ENCODE measurements at regions not wholly inside any gene's neighbourhood (a gene's known extent, or its start where the extent isn't known, plus 50 kb on each side); places are given as distances from the start of the nearest gene placed in this dataset.

DNA sequence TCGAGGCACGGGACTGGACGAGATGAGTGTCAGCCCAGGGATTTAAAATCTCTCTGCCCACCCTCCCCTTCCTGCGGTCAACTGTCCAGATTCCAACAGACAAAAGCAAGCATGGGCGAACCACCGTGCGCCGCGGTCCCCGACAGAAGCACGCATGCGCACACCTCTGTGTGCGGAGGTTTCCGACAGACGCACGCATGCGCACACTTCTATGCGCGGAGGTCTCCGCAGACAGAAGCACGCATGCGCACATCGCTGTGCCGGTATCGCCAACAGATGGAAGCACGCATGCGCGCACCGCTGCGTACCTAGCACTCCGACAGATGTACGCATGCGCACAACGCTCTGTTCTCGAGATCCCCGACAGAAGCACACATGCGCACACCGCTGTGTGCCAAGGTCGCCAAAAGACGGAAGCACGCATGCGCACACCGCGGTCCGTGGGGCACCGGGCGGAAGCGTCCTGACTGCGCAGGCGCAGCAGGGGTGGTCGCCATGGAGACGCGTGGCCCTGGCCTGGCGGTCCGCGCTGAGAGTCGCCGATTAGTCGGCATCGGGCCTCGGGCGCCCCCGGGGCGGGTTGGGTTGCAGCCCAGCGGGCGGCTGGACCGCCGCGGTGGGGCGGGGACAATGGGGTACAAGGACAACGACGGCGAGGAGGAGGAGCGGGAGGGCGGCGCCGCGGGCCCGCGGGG is 57.4 kb upstream of the RPH3AL start (continued):
- TF ChIP-seq, protein P1, sequence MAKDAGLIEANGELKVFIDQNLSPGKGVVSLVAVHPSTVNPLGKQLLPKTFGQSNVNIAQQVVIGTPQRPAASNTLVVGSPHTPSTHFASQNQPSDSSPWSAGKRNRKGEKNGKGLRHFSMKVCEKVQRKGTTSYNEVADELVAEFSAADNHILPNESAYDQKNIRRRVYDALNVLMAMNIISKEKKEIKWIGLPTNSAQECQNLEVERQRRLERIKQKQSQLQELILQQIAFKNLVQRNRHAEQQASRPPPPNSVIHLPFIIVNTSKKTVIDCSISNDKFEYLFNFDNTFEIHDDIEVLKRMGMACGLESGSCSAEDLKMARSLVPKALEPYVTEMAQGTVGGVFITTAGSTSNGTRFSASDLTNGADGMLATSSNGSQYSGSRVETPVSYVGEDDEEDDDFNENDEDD (CRISPR knock-in tag; IDR thresholded peaks at IDR 0.05; ENCODE audit: borderline replicate concordance), result peak; percentile 48; the same call in 1 of the 2 replicates
- TF ChIP-seq, protein P2, sequence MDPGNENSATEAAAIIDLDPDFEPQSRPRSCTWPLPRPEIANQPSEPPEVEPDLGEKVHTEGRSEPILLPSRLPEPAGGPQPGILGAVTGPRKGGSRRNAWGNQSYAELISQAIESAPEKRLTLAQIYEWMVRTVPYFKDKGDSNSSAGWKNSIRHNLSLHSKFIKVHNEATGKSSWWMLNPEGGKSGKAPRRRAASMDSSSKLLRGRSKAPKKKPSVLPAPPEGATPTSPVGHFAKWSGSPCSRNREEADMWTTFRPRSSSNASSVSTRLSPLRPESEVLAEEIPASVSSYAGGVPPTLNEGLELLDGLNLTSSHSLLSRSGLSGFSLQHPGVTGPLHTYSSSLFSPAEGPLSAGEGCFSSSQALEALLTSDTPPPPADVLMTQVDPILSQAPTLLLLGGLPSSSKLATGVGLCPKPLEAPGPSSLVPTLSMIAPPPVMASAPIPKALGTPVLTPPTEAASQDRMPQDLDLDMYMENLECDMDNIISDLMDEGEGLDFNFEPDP (CRISPR knock-in tag; conservative IDR thresholded peaks at IDR 0.05), result no peak
- TF ChIP-seq, protein P3, sequence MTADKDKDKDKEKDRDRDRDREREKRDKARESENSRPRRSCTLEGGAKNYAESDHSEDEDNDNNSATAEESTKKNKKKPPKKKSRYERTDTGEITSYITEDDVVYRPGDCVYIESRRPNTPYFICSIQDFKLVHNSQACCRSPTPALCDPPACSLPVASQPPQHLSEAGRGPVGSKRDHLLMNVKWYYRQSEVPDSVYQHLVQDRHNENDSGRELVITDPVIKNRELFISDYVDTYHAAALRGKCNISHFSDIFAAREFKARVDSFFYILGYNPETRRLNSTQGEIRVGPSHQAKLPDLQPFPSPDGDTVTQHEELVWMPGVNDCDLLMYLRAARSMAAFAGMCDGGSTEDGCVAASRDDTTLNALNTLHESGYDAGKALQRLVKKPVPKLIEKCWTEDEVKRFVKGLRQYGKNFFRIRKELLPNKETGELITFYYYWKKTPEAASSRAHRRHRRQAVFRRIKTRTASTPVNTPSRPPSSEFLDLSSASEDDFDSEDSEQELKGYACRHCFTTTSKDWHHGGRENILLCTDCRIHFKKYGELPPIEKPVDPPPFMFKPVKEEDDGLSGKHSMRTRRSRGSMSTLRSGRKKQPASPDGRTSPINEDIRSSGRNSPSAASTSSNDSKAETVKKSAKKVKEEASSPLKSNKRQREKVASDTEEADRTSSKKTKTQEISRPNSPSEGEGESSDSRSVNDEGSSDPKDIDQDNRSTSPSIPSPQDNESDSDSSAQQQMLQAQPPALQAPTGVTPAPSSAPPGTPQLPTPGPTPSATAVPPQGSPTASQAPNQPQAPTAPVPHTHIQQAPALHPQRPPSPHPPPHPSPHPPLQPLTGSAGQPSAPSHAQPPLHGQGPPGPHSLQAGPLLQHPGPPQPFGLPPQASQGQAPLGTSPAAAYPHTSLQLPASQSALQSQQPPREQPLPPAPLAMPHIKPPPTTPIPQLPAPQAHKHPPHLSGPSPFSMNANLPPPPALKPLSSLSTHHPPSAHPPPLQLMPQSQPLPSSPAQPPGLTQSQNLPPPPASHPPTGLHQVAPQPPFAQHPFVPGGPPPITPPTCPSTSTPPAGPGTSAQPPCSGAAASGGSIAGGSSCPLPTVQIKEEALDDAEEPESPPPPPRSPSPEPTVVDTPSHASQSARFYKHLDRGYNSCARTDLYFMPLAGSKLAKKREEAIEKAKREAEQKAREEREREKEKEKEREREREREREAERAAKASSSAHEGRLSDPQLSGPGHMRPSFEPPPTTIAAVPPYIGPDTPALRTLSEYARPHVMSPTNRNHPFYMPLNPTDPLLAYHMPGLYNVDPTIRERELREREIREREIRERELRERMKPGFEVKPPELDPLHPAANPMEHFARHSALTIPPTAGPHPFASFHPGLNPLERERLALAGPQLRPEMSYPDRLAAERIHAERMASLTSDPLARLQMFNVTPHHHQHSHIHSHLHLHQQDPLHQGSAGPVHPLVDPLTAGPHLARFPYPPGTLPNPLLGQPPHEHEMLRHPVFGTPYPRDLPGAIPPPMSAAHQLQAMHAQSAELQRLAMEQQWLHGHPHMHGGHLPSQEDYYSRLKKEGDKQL (CRISPR knock-in tag; IDR thresholded peaks at IDR 0.05; ENCODE audit: low read depth), result no peak
- TF ChIP-seq ZNF256 (CRISPR knock-in tag; conservative IDR thresholded peaks at IDR 0.05) (no peak), HMGA1 (CRISPR knock-in tag; conservative IDR thresholded peaks at IDR 0.05) (no peak), TGIF2 (CRISPR knock-in tag; IDR thresholded peaks at IDR 0.05) (no peak), ZSCAN25 (CRISPR knock-in tag; IDR thresholded peaks at IDR 0.05) (no peak), ARNT (IDR thresholded peaks at IDR 0.05) (no peak), GABPA (IDR thresholded peaks at IDR 0.05; ENCODE audit: low read depth, low read length) (no peak), GABPA (CRISPR knock-in tag; IDR thresholded peaks at IDR 0.05; ENCODE audit: low read depth) (no peak), ZNF235 (CRISPR knock-in tag; IDR thresholded peaks at IDR 0.05; ENCODE audit: borderline replicate concordance) (no peak), PHB2 (IDR thresholded peaks at IDR 0.05; ENCODE audit: partially characterized antibody) (no peak), ZNF776 (CRISPR knock-in tag; IDR thresholded peaks at IDR 0.05) (no peak)
- TF ChIP-seq, protein P4, sequence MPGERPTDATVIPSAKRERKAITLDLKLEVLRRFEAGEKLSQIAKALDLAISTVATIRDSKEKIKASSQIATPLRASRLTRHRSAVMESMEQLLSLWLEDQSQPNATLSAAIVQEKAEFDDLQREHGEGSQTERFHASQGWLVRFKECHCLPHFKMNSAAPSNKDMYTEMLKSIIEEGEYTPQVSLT (CRISPR knock-in tag; IDR thresholded peaks at IDR 0.05; ENCODE audit: borderline replicate concordance, low read depth), result no peak
- TF ChIP-seq, protein P5, sequence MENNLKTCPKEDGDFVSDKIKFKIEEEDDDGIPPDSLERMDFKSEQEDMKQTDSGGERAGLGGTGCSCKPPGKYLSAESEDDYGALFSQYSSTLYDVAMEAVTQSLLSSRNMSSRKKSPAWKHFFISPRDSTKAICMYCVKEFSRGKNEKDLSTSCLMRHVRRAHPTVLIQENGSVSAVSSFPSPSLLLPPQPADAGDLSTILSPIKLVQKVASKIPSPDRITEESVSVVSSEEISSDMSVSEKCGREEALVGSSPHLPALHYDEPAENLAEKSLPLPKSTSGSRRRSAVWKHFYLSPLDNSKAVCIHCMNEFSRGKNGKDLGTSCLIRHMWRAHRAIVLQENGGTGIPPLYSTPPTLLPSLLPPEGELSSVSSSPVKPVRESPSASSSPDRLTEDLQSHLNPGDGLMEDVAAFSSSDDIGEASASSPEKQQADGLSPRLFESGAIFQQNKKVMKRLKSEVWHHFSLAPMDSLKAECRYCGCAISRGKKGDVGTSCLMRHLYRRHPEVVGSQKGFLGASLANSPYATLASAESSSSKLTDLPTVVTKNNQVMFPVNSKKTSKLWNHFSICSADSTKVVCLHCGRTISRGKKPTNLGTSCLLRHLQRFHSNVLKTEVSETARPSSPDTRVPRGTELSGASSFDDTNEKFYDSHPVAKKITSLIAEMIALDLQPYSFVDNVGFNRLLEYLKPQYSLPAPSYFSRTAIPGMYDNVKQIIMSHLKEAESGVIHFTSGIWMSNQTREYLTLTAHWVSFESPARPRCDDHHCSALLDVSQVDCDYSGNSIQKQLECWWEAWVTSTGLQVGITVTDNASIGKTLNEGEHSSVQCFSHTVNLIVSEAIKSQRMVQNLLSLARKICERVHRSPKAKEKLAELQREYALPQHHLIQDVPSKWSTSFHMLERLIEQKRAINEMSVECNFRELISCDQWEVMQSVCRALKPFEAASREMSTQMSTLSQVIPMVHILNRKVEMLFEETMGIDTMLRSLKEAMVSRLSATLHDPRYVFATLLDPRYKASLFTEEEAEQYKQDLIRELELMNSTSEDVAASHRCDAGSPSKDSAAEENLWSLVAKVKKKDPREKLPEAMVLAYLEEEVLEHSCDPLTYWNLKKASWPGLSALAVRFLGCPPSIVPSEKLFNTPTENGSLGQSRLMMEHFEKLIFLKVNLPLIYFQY (CRISPR knock-in tag; IDR thresholded peaks at IDR 0.05; ENCODE audit: borderline replicate concordance), result no peak
- TF ChIP-seq, protein P6, sequence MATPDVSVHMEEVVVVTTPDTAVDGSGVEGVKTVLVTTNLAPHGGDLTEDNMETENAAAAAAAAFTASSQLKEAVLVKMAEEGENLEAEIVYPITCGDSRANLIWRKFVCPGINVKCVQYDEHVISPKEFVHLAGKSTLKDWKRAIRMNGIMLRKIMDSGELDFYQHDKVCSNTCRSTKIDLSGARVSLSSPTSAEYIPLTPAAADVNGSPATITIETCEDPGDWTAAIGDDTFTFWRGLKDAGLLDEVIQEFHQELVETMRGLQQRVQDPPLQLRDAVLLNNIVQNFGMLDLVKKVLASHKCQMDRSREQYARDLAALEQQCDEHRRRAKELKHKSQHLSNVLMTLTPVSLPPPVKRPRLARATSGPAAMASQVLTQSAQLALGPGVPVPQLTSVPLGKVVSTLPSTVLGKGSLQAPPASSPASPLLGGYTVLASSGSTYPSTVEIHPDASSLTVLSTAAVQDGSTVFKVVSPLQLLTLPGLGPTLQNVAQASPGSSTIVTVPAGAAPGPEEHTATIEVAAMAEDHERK (CRISPR knock-in tag; IDR thresholded peaks at IDR 0.05; ENCODE audit: low read depth), result no peak

Data from HepG2 (cell line).